ENCODE measurements at regions not wholly inside any gene's neighbourhood (a gene's known extent, or its start where the extent isn't known, plus 50 kb on each side); places are given as distances from the start of the nearest gene placed in this dataset.

- Histone ChIP-seq H4K20me1 (ENCODE audit: low read depth) (no peaks in the 10 kb centered on the region), H3K4me2 (no peak overlapping the region), H3F3A (ENCODE audit: low read depth) (no peaks in the 10 kb centered on the region), H3K36me3 (no peaks in the 10 kb centered on the region), H3K4me1 (peaks cover 22% of the 10 kb centered on the region), H3K79me2 (ENCODE audit: low read depth) (no peaks in the 10 kb centered on the region), H3K4me3 (no peak overlapping the region), H3K9ac (no peak overlapping the region), H3K27me3 (no peaks in the 10 kb centered on the region), H2AFZ (replicated peaks) (no peak overlapping the region), H3K27ac (no peak overlapping the region), H3K9me3 (ENCODE audit: low read depth) (no peaks in the 10 kb centered on the region)
- no peak overlapping the region for H3K4me3 Mint-ChIP-seq
- H3K36me3 Mint-ChIP-seq = no peaks in the 10 kb centered on the region
- no peak overlapping the region for H3K27ac Mint-ChIP-seq
- TF ChIP-seq EZH2 (IDR thresholded peaks at IDR 0.05) (no peak), EZH2phosphoT487 (IDR thresholded peaks at IDR 0.05) (no peak), CTCF (IDR thresholded peaks at IDR 0.05) (peak; percentile 45)
- peaks cover 7% of the 10 kb centered on the region for H3K9me3 Mint-ChIP-seq
- peaks cover 17% of the 10 kb centered on the region for H3K27me3 Mint-ChIP-seq (ENCODE audit: insufficient read depth, low read depth)
- DNase-seq (ENCODE audit: low spot score) = peak; percentile 59
- peaks cover 47% of the 10 kb centered on the region for H3K4me1 Mint-ChIP-seq
These were observed 244.1 kb downstream of the BMP7 start for GRCh38 chr20:57022306-57022705.

- Mint-ChIP-seq H3K9me3 (peaks cover 7% of the 10 kb centered on the region), H3K36me3 (no peaks in the 10 kb centered on the region), H3K4me3 (no peak overlapping the region), H3K4me1 (peaks cover 49% of the 10 kb centered on the region), H3K27me3 (ENCODE audit: insufficient read depth, low read depth) (peaks cover 19% of the 10 kb centered on the region), H3K27ac (no peak overlapping the region)
- no peak overlapping the region for H3K4me3 ChIP-seq
- no peak overlapping the region for H3K9ac ChIP-seq
- no peak overlapping the region for H2AFZ ChIP-seq (replicated peaks)
- H4K20me1 ChIP-seq (ENCODE audit: low read depth) = no peaks in the 10 kb centered on the region
- no peaks in the 10 kb centered on the region for H3K79me2 ChIP-seq (ENCODE audit: low read depth)
- H3F3A ChIP-seq (ENCODE audit: low read depth) = no peaks in the 10 kb centered on the region
- peaks cover 20% of the 10 kb centered on the region for H3K4me1 ChIP-seq
- no peaks in the 10 kb centered on the region for H3K9me3 ChIP-seq (ENCODE audit: low read depth)
- no peak for DNase-seq (ENCODE audit: low spot score)
- H3K4me2 ChIP-seq = no peak overlapping the region
- H3K27me3 ChIP-seq = no peaks in the 10 kb centered on the region
- TF ChIP-seq EZH2 (IDR thresholded peaks at IDR 0.05) (no peak), CTCF (IDR thresholded peaks at IDR 0.05) (no peak), EZH2phosphoT487 (IDR thresholded peaks at IDR 0.05) (no peak)
- H3K36me3 ChIP-seq = no peaks in the 10 kb centered on the region
- H3K27ac ChIP-seq = no peak overlapping the region
These were observed 243.4 kb downstream of the BMP7 start for GRCh38 chr20:57023007-57023406.

GRCh38 chr20:57023997-57024396 is 242.4 kb downstream of the BMP7 start:
- peaks cover 20% of the 10 kb centered on the region for H3K4me1 ChIP-seq
- peaks cover 19% of the 10 kb centered on the region for H3K27me3 Mint-ChIP-seq (ENCODE audit: insufficient read depth, low read depth)
- H3F3A ChIP-seq (ENCODE audit: low read depth) = no peaks in the 10 kb centered on the region
- no peaks in the 10 kb centered on the region for H3K27me3 ChIP-seq
- no peaks in the 10 kb centered on the region for H3K79me2 ChIP-seq (ENCODE audit: low read depth)
- H3K4me2 ChIP-seq = no peak overlapping the region
- peak overlapping the region; percentile 20 for H3K27ac Mint-ChIP-seq
- H3K4me1 Mint-ChIP-seq = peaks cover 49% of the 10 kb centered on the region
- H3K9ac ChIP-seq = no peak overlapping the region
- H3K27ac ChIP-seq = no peak overlapping the region
- no peak overlapping the region for H2AFZ ChIP-seq (replicated peaks)
- H3K4me3 ChIP-seq = no peak overlapping the region
- no peak for TF ChIP-seq EZH2phosphoT487 (IDR thresholded peaks at IDR 0.05)
- no peak for DNase-seq (ENCODE audit: low spot score)
- H4K20me1 ChIP-seq (ENCODE audit: low read depth) = no peaks in the 10 kb centered on the region
- peaks cover 7% of the 10 kb centered on the region for H3K9me3 Mint-ChIP-seq
- no peaks in the 10 kb centered on the region for H3K36me3 ChIP-seq
- no peaks in the 10 kb centered on the region for H3K36me3 Mint-ChIP-seq
- no peak overlapping the region for H3K4me3 Mint-ChIP-seq
- H3K9me3 ChIP-seq (ENCODE audit: low read depth) = no peaks in the 10 kb centered on the region

- H3K4me2 ChIP-seq = no peak overlapping the region
- H3K36me3 Mint-ChIP-seq = no peaks in the 10 kb centered on the region
- DNase-seq (ENCODE audit: low spot score) = no peak
- H3K27ac ChIP-seq = no peak overlapping the region
- H3K79me2 ChIP-seq (ENCODE audit: low read depth) = no peaks in the 10 kb centered on the region
- H3K27ac Mint-ChIP-seq = no peak overlapping the region
- no peak overlapping the region for H3K4me3 ChIP-seq
- no peaks in the 10 kb centered on the region for H3K9me3 ChIP-seq (ENCODE audit: low read depth)
- H3F3A ChIP-seq (ENCODE audit: low read depth) = no peaks in the 10 kb centered on the region
- no peak overlapping the region for H3K9ac ChIP-seq
- peaks cover 23% of the 10 kb centered on the region for H3K27me3 Mint-ChIP-seq (ENCODE audit: insufficient read depth, low read depth)
- no peak for TF ChIP-seq EZH2phosphoT487 (IDR thresholded peaks at IDR 0.05)
- TF ChIP-seq EZH2 (IDR thresholded peaks at IDR 0.05) = no peak
- TF ChIP-seq CTCF (IDR thresholded peaks at IDR 0.05) = no peak
- peaks cover 7% of the 10 kb centered on the region for H3K9me3 Mint-ChIP-seq
- no peaks in the 10 kb centered on the region for H4K20me1 ChIP-seq (ENCODE audit: low read depth)
- H3K4me1 Mint-ChIP-seq = peaks cover 56% of the 10 kb centered on the region
- no peak overlapping the region for H2AFZ ChIP-seq (replicated peaks)
- no peaks in the 10 kb centered on the region for H3K27me3 ChIP-seq
- no peak overlapping the region for H3K4me3 Mint-ChIP-seq
- peaks cover 24% of the 10 kb centered on the region for H3K4me1 ChIP-seq
- no peaks in the 10 kb centered on the region for H3K36me3 ChIP-seq
These were observed 241.6 kb downstream of the BMP7 start for GRCh38 chr20:57024849-57025248.
